DMS79 treated with DMSO at 0.1 percent for 48 hours (cell line): ENCODE measurements at regions not wholly inside any gene's neighbourhood (a gene's known extent, or its start where the extent isn't known, plus 50 kb on each side); places are given as distances from the start of the nearest gene placed in this dataset.
A peak's percentile ranks its signal among the peaks of the same experiment; 100 is the strongest.
"Not testable (repeated sequence)": the region's sequence is repeated elsewhere in the genome, so short reads cannot be mapped to it uniquely, and the experiment has no call there.

Experiments used
- DNase-seq: peaks from one replicate; lab custom pipeline; 2025; lab: John Stamatoyannopoulos, UW

DNA sequence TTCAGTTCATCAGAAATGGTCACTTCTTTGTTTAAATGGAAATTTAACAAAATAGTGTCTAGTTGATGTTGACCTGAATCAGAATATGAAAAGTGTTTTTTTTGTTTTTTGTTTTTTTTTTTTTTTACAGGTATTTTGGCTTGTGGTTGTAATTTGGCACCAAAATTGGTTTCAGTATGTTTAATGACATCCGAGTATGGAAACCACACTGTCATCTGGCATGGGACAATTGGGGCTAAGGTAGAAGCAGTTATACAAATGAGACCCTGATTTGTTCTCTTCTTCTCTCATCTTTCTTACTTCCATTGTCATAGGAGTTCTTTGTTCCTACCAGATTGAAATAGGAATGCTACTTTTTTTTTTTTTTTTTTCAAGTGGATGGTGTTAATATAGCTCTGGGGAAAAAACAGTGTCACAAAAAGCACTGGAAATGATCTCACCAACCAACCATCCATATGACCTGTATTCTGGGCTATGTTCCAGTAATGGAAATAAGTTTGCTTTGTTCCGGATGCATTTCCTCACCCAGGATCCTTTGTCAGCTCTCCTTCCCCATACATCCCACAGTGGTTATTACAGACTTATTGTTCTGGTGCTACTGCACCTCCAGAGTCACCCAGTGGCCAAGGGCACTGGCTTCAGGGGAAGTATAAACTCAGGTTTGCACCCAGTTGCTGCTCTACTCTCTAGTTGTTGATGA lies 95.8 kb downstream of the ATXN3L start:
- peak; percentile 22 for DNase-seq

DNA sequence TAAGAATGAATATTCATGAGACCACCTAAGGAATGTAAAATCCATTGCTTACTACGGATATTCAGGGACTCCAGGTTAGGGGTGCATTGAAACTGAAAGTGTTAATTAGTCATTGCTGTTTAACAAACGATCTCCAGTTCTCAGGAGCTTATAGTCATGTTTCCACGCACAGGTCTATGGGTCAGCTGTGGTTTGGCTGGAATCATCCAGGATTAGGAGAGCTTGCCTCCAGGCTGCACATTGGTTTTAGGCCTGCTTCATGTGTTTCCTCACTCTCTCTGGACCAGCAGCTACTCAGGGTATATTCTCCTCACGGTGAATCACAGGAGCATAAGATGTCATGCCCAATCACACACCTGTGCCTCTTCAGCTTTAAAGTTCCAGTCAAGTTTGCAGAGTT lies 98.9 kb downstream of the ATXN3L start:
- no peak for DNase-seq

DNA sequence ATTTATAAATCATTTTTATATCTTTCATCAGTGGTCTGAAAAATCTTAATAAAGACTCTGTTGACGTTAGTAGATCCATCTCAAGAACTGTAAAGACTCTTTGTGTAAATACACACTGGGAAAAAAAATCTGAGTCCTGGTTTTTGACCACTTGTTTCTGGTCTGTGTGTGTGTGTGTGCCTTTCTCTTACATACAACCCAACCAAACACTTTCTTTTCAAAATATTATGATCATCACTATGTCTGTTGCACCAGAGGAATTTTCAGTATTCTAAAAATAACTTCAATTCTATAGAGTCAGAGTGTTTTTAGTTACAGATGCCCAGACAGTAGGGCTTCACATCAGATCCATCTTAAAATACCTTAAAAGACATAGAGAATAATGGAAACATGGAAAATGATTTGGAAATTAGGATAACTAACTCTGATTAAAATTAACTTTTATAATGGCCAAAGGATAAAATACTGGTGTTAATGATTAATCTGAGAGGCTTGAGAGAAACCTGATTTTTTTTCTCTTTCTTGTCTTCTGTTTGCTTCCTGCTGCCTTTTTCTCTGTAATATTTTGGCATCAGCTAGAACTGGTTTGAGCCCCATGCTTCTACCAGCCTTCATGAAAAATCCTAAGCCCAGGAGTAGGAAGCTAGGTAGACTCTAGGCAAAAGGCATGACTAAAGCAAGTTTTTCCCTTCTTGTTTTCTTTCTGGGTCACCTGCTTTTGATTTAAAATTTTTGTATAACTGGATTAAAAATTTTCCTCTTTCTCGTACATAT lies 99.7 kb downstream of the ATXN3L start:
- no peak for DNase-seq

DNA sequence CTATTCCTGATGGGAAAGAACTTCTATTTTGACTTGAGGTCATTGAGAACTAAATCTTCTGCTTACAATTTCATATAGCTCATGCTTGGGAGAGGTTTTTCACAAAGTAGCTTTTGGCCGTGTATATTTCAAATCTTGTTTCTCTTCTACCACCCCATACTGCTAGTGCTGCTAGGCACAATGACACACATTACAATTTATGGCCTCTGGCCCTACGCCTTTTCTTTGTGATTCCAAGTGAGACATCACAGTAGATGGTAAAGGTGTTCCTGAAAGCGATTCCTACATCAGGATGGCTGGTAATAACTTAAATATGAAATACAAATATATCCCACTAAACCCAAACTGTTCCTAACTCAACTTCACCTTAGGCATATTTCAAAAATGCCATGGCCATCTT lies 101.1 kb downstream of the ATXN3L start:
- DNase-seq: no peak

DNA sequence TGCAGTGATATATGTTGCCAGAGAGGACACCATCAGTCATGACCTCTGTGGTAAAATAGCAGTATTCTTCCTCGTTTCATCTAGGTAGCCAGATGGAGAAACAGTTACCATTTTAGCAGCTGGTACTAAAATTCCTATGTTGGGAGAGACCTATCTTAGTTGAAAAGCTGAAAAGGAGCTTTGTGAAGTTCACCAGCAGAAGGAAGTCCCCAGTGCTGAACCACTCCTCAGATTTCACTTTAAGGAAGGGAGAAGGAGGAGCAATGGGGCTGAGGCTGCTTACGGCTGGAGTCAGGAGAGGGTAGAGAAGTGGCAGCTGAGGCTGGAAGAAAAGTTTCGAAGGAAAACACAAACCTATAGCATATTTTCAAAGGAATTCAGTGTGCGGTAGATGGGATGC lies 103.7 kb downstream of the ATXN3L start:
- DNase-seq: no peak

DNA sequence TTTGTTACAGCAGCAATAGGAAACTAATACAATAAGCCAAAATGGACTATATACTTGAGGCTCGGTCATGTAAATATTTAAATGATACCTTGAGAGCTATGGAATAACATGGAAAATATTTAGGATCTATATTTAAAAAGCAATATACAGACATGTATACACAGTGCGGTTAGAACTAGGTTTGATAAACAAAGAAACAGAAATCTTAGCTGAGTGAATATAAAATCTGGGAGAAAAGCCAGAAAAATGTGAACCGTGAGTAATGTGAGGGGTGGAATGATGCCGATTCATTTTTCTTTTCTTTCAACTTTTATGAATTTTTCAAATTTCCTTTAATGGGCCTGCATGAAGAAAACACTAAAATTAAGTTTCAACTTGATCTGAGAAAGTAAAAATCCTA lies 104.1 kb downstream of the ATXN3L start:
- DNase-seq: no peak

DNA sequence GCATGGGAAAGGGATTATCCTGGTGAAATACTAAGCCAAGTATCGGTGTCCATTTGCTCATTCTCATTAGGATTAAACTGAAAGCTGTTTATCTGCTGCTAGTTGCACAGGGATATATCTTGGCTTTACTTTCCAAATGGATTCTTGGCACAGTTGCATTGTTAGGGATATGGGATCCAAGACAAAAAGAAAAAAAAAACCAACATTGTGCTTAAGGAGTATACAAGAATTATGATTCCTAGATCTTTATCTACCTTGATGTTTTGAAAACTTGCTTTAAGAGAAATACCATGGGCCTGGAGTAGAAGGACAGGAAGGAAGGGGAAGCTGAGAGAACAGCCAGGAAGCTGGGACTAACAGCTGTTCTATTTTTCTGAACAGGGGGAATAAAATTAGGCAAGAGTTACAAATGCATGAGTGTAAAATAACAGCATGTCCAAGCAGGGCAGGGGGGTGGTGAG lies 107.6 kb downstream of the ATXN3L start:
- no peak for DNase-seq

DNA sequence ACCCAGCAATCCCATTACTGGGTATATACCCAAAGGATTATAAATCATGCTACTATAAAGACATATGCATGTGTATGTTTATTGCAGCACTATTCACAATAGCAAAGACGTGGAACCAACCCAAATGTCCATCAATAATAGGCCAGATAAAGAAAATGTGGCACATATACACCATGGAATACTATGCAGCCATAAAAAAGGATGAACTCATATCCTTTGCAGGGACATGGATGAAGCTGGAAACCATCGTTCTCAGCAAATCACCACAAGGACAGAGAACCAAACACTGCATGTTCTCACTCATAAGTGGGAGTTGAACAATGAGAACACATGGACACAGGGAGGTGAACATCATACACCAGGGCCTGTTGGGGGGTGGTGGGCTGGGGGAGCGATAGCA lies 109.7 kb downstream of the ATXN3L start:
- DNase-seq: not testable (repeated sequence)

DNA sequence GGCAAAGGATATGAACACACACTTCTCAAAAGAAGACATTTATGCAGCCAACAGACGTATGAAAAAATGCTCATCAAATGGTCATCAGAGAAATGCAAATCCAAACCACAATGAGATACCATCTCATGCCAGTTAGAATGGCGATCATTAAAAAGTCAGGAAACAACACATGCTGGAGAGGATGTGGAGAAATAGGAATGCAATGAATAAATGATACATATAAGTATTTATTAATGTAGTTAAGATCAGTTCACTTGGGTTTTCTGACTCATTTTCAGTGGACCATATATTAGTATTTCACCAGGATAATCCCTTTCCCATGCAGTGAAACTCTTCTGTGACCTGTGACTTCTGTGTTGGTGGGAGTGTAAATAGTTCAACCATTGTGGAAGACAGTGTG lies 110.1 kb downstream of the ATXN3L start:
- DNase-seq: not testable (repeated sequence)

DNA sequence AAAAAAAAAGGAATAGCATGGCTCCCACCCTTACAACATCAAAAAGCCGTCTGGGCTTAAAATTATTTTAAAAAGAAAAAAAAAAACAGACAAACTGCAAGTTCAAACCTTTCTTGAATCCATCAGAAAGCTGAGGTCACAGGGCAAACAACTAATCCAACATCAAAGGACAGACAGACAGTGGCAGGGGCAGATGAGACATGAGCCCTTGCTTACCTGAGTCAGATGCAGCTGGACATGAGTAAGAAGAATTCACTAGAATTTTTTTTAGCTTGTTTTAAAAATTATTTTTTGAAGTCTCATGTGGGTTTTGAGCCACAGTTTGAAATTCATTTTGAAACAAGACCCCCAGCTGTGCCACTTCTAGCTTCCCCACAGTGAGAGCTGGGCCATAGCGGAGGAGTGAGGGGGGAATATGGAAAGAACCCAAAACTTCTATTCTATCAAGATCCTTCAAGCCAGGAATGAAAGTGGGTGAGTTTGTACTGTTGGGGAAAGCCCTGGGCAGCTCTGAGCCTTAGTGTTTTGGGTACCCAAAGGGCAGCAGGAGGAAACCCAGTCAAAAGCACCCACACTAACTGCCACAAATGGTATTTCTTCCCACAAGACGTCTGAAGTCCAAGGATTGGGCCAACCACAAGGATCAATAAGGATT lies 111.4 kb downstream of the ATXN3L start:
- no peak for DNase-seq

DNA sequence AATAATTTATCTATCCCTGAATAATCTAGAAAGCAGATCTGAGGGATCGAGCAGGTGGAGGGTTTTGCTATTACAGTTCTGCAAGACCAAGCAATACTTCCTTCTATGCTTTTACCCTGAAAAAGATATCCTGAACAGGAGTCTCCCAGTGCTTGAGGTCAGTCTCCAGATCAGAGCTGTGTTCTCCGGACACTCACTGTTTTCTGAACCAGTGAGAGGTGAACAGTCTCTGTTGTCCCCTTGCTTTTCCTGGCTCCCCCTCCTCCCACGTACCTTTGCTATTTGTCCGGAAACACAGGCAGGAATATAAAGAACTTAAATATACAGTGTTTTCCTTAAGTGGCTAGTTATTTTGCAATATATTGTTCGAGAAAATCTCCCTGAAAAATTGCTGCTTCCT lies 116.6 kb downstream of the ATXN3L start:
- no peak for DNase-seq

DNA sequence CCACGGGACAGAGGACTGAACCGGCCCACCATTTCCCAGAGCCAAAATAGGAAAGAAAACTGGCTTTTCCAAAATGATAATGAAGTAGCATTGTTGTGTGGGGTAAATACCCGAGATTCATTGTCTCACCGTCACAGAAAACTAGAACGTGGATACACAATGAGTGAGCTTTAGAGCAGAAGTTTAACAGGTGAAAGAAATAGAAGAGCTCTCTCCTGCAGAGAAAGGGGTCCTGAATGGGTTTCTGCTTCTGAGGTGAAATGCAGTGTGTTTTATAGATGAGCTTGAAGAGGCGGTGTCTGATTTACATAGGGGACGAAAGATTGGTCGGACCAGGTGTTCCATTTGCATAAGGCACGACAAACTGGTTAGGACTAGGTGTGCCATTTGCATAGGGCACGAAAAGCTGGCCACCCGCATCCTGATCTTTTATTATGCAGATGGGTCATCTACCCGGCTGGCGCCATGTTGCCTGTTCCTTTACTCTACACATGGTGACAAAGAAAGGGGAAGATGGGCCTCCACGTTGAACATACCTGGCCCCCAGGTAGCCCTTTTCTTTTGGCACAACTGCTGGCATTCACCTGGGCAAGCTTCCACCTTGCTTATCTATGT lies 118.1 kb downstream of the ATXN3L start:
- no peak for DNase-seq

DNA sequence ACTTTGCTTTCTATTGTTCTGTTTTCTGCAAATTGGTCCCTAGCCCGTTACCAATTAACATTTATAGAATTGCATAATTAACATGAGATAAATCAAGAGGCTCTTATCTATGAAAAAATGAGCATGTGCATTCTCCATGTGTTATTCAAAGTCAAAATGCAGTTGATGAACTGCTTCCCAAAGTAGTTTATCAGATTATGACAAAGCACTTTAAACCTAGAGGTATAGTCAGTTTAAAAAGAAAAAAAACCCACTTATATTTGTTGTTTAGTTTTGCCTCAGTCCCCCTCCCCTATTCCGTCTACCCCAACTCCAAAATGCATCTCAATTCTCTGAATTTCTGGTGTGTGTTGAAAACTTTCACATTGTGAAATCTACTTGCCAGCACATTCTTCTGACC lies 119.5 kb downstream of the ATXN3L start:
- no peak for DNase-seq

DNA sequence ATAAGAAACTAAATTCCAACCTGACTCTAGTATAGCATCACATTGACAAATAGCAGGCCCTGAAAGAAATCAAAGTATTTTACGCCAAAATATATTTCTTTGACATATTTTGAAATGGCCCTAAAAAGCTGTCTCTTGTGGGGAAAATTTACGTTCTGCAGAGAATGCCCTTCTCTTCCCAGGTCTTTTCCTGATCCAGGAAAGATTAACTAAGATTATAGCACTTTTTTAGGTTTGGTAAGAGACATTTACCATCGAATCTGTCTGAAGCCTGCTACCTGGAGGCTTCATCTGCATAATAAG lies 121.1 kb downstream of the ATXN3L start:
- no peak for DNase-seq

DNA sequence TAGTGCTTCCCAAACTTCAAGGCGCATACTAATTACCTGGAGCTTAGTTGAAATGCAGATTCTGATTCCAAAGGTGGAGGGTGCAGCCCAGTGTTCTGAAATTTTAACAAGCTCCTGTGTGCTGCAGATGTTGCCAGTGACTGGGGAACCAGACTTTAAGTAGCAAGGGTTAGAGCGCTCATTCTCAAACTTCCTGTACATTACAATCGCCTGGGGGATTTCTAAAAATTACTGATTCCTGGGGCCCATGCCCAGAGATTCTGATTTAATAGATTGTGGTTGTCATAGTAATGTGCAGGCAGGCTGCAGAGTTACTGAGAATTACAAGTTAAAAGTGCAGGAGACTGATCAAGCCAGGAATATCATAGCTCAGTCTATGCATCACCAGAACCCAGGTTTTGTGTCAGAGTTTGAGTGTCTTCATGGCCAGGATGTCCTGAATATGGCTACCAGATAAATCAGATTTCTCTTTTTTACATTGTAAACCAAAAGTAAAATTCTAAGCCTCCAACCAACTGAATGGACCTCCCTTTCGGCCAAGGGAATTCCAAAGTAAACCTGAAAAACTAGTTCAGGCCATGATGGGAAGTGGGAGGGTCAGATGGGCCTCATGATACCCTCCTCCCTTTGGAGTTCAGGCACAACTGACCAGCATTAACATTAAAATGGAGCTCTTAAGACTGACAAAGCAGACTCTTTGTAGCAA lies 121.6 kb downstream of the ATXN3L start:
- DNase-seq: no peak

DNA sequence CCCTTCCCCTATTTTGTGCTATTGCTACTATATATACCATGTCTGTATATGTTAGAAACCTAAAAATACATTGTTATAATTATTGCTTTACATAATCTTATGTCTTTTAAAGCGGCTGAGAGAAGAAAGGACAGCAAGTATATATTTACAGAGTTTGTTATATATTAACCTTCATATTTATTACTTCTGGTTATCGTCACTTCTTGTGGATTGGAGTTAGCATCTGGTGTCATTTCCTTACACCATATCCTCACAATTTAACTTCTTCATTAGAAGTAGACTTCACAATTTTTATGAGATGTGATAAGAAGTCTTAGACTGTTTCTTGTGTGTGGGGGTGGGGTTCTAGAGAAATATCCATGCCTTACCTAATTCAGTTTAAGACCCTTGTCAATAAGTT lies 123.1 kb downstream of the ATXN3L start:
- DNase-seq: no peak

DNA sequence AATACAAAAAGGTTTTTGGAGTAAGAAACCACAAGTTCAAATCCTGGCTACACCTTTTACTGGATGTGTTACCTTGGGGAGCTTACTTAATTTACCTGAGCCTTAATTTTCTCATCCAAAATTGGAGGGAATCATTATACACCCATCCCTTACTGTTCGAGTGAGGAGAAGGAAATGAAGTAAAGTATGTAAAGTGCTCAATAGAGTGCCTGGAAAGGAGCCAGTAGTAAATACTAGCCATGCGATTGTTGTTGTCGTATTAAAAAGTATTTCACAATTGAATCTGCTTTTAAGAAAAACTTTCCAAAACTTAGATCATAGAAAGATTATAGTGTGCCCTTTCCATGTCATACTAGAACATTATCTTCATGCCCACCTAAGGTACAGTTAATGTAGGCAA lies 124.5 kb downstream of the ATXN3L start:
- no peak for DNase-seq

DNA sequence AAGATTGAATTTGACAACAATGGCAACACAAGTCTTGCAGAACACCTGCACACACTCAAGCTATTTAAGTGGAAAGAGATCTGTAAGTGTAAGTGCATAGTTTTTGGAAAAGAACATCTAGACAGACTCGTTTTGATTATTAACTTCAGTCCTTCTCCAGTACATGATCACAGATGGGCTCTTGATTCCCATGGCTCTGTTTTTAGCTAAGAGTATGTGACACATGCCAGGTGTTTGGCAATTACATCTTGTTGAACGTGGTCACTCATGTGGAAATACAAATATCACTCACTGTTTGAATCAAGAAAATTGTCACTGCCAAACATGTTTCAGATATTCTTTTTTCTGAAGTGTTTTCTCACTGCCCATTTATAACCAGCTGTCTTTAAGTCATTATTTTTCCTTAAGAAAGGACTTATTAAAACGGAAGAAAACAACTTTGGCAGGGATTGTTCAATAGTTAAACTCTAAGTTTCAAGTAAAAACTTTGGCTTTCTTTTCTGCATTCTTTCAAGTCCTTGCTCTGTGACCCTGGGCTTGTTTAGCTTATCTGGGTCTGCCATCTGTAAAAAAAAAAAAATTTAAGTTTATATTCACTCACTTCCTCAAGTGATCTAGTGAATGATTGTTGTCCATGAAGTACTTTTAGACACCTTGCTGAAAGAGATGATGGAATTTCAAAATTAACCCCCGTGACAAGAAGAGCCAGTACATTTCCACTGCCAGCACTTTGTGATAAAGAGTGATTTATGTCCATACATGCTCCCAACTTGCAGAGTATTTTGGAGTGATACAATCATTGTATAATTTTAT lies 125.4 kb downstream of the ATXN3L start:
- DNase-seq: peak; percentile 58

DNA sequence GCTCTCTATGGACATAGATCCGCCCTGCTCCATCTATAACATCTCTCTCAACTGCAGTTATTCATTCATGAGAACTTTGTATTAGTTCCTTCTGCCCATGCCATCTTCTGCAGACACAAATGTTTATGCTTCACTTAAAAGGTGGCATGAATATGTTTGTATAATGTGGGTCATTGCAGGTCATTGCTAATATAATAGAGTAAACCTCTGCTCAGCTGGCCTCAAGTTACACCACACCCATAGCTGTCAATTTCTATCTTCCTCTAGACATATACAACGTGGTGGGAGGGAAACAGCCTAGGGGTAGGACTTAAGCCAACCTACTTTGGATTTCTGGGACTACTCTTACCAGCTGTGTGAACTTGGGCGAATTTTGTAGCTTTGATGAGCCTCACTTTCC lies 129.8 kb downstream of the ATXN3L start:
- DNase-seq: no peak

DNA sequence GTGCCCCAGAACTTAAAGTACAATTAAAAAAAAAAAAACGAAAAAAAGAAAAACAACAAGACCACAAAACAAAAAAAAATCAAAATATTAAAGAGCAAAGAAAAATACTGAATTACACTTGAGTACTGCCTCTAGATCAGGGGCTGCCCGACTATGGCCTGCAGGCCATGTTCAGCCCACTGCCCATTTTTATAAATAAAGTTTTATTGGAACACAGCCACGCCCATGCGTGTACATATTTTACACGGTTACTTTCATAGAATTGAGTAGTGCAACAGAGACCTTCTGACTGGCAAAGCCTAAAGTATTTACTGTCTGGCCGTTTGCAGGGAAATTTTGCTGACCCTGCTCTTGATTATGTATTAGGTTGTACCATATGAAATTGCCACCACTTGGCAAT lies 130.5 kb downstream of the ATXN3L start:
- DNase-seq: no peak

DNA sequence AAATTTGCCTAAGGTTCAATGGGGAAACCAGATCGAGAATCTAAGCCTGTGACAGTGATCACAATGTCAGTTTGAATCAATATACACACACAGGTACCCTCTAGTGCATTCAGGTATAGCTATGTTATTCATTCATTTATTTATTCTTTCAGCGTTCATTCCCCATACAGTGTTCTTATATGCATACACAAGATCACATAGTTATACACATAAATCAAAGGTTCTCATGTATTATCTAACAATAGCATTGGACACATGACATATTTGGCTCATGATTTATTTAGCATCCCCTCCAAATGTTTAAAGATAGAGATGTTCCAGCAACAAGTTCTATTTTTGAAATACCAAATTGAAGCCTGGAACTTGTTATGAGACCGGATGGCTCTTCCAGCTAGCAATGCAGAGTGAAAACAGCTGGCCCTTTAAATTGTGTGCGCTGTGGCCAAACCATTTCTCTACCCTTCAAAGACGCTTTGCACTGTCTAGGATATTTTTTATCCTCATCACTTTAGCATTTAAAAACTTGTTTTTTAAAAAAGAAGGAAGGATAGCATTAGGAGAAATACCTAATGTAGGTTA lies 131.0 kb downstream of the ATXN3L start:
- no peak for DNase-seq
